BE2C (cell line): ENCODE measurements at regions not wholly inside any gene's neighbourhood (a gene's known extent, or its start where the extent isn't known, plus 50 kb on each side); places are given as distances from the start of the nearest gene placed in this dataset.
"Not testable (repeated sequence)": the region's sequence is repeated elsewhere in the genome, so short reads cannot be mapped to it uniquely, and the experiment has no call there.

Source experiments
- DNase-seq: peaks from one replicate; pipeline ENCODE4 v3.0.0-alpha.2; 2020
- H3K27me3 ChIP-seq: fragments of 250-450 bp; sonication (Bioruptor Pico); 2 replicates; pipeline ENCODE4 v1.5.1; 2020; ENCODE audit warnings: mild to moderate bottlenecking
- H3K36me3 ChIP-seq: fragments of 250-450 bp; sonication (Bioruptor Pico); 2 replicates; pipeline ENCODE4 v1.5.1; 2020; ENCODE audit warnings: mild to moderate bottlenecking
- H3K4me1 ChIP-seq: fragments of 250-450 bp; sonication (Bioruptor Pico); 2 replicates; pipeline ENCODE4 v1.5.1; 2020
- H3K4me3 ChIP-seq: 2 replicates; pipeline ENCODE4 v1.5.1; 2011; ENCODE audit warnings: low read depth, low read length
- H3K9me3 ChIP-seq: fragments of 250-450 bp; sonication (Bioruptor Pico); 2 replicates; pipeline ENCODE4 v1.5.1; 2020
- CTCF ChIP-seq: IDR thresholded peaks from 2 replicates; pipeline ENCODE4 v1.5.1; 2012; ENCODE audit warnings: mild to moderate bottlenecking, low read depth, low read length

GRCh38 chr3:106317141-106318055 lies 448.6 kb upstream of the CBLB start:
- Histone ChIP-seq H3K36me3 (no peaks in the 10 kb centered on the region), H3K27me3 (no peaks in the 10 kb centered on the region), H3K4me1 (peaks cover 7% of the 10 kb centered on the region; the same call in 1 of the 2 replicates), H3K4me3 (no peak overlapping the region), H3K9me3 (no peaks in the 10 kb centered on the region; the same call in 1 of the 2 replicates)
- DNase-seq: no peak
- no peak for TF ChIP-seq CTCF

- H3K4me1 ChIP-seq, H3K9me3 ChIP-seq, DNase-seq, H3K4me3 ChIP-seq, H3K36me3 ChIP-seq, H3K27me3 ChIP-seq: not testable (repeated sequence)
These were observed 452.6 kb upstream of the CBLB start for GRCh38 chr3:106321438-106321837.

GRCh38 chr3:106323586-106323985 lies 454.8 kb upstream of the CBLB start:
- no peaks in the 10 kb centered on the region for H3K9me3 ChIP-seq
- no peaks in the 10 kb centered on the region for H3K27me3 ChIP-seq
- no peaks in the 10 kb centered on the region for H3K36me3 ChIP-seq
- H3K4me1 ChIP-seq: peaks cover 3% of the 10 kb centered on the region
- no peak for DNase-seq
- no peak for TF ChIP-seq CTCF
- no peak overlapping the region for H3K4me3 ChIP-seq

GRCh38 chr3:106326941-106327695 lies 458.3 kb upstream of the CBLB start:
- no peak for TF ChIP-seq CTCF
- no peak overlapping the region for H3K4me3 ChIP-seq
- H3K9me3 ChIP-seq: no peaks in the 10 kb centered on the region
- no peaks in the 10 kb centered on the region for H3K27me3 ChIP-seq
- H3K36me3 ChIP-seq: no peaks in the 10 kb centered on the region
- peaks cover 3% of the 10 kb centered on the region for H3K4me1 ChIP-seq
- no peak for DNase-seq

DNA sequence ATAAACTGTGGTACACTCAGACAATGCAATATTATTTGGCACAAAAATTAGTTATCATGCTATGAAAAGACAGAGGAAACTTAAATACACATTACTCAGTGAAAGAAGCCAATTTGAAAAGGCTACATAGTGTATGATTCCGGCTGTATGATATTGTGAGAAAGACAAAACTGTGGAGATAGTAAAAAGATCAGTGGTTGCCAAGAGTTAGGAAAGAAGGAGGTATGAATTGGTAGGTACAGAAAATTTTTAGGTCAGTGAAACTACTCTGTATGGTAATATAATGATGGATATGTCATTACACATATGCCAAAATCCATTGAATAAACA lies 458.8 kb upstream of the CBLB start:
- H3K36me3 ChIP-seq: no peaks in the 10 kb centered on the region
- no peak for DNase-seq
- no peak for TF ChIP-seq CTCF

GRCh38 chr3:106328224-106328623 lies 459.4 kb upstream of the CBLB start:
- TF ChIP-seq CTCF: no peak
- Histone ChIP-seq H3K27me3 (no peaks in the 10 kb centered on the region), H3K9me3 (no peaks in the 10 kb centered on the region), H3K4me3 (no peak overlapping the region), H3K4me1 (peaks cover 3% of the 10 kb centered on the region), H3K36me3 (no peaks in the 10 kb centered on the region)
- DNase-seq: peak; percentile 15

More for the DNA sequence above, 458.8 kb upstream of the CBLB start:
- Histone ChIP-seq H3K9me3 (no peaks in the 10 kb centered on the region), H3K27me3 (no peaks in the 10 kb centered on the region), H3K4me1 (peaks cover 3% of the 10 kb centered on the region), H3K4me3 (no peak overlapping the region)
